Hematopoietic multipotent progenitor cell treated with erythropoietin and hydrocortisone succinate and interleukin-3 and kit ligand, for 4 days (in vitro differentiated cells): ENCODE measurements at regions not wholly inside any gene's neighbourhood (a gene's known extent, or its start where the extent isn't known, plus 50 kb on each side); places are given as distances from the start of the nearest gene placed in this dataset.
A peak's percentile ranks its signal among the peaks of the same experiment; 100 is the strongest.
"Not testable (repeated sequence)": the region's sequence is repeated elsewhere in the genome, so short reads cannot be mapped to it uniquely, and the experiment has no call there.

Experiments
- DNase-seq: peaks from one replicate; pipeline ENCODE4 v3.0.0-alpha.2; 2015

DNA sequence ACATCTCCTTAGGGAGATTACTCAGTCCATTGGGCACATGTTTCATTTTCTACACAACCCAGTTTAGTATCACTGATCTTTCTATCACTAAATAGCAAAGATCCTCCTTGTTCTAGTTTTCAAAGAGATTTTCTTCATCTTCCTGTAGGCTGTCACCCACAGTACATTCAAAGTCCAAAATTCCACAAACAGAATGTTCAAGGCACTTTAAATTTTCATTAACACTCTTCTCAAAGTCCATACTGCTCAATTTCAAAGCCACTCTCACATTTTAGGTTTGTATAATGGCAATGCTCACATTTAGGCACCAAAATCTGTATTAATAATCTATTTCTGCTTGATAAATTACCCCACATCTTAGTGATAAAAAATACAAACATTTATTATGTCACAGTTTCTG, 152.8 kb downstream of the FSIP2 start:
- no peak for DNase-seq

DNA sequence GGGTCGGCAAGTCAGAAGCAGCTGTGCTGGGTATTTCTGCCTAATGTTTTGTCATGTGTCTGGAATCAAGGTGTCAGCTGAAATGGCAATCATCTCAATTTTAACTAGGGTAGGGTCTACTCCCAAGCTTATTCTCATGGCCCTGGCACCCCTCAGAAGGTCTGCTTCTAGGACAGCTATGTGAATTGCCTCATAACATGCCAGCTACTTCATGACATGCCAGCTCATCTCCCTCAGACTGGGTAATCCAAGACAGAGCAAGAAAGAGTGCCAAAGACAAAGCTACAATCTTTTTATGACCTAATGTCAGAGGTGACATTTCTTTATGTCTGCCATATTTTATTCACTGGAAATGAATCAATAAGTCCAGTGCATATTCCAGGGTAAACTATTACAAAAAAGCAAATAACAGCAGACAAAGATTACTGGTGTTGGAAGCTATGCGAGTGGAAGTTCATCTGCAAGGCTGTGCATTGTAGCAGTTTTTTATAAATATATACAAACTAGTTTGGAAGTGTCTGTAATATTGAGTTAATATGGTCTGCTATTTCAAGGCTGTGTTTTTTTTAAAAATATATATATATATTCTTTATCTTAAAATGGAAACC, 153.3 kb downstream of the FSIP2 start:
- DNase-seq, result no peak

DNA sequence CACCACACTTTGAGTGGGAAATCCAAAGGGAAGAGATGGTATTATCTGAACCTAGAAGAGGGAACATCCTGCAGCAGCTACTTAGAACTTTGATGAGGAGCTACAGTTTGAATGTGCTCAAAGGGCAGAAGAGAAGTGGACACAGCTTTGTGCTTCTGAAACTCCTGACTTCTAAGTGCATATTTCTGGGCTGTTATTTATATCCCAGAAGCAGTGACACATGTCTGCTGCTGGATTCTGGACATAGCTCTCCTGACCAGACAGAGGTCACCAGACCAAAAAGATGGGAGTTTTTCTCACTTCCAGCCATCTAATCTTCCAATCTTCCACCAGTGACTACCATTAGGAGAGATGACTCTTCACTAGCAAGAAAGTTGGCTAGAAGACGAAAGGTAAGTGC, 153.9 kb downstream of the FSIP2 start:
- DNase-seq, result no peak

DNA sequence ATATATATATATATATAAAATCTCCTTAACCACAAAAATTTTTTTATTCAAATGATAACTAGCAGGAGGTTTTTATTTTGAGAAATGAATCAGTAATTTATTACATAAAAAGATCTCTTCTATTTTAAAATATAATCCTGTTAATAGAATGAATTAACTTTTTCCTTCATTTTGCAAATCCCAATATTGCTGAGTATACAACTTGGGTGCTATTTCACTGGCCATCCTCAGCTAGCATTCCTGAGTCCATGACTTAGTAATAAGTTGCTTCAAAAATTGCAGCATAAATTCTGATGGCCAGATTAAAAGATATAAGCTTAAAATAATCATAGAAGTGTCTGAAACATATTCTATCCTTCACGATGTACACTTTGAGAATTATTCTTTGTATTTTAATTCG, 155.6 kb downstream of the FSIP2 start:
- no peak for DNase-seq

DNA sequence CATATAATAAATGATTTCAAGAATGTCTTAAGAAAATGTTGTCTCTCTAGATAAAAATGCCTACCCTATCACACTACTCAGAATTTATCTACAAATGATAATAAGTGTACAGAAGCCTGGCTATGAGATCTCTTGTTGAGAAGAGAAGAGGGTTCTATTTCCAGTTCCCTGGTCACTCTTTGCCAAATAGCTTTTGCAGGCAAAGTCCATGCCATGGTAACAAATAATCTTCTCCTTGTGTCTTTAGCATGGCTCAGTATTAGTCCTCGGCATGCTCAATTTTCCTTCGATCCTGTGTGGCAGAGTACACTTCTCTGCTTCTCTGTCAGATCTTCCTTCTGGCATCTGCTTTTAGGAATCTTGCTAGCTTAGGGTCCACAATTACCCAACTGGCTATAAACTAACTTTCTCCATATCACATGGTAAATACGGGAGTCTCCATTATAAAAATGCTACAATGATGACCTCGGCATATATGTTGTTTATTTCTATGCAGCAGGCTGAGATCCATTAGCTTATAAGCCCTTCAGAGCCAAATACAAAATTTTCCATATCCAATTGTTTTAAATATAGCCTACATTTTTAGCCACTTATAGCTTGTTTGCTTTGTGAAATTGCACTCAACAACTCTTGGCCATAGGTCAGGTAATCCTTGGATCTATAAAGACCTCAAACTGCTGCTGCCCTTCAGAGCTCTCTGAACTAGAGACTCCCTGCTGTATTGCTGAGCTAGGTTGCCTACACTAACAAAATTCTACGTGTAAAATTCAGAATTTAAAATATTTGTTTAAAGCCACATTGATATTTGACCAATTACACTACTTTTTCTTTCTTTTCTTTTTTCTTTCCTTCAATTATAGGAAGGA, 157.5 kb downstream of the FSIP2 start:
- DNase-seq, result no peak

DNA sequence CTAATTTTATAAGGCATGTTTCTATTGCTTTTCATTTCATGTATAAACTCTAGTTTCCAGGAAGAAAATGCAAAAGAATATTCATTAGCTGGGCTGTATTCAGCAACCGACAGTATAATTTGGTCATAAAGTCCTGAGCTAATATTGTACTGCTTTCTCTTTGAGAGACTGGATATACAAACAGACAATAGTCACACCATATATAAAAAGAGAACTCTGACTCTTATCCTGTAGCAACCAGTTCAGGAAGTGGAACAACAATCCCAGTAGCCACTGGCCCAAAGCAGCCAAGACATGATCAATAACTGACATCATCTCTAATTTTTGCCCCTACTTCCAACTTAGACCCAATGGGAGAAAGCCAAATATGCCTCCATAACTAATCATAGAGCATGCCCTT, 160.8 kb downstream of the FSIP2 start:
- no peak for DNase-seq

DNA sequence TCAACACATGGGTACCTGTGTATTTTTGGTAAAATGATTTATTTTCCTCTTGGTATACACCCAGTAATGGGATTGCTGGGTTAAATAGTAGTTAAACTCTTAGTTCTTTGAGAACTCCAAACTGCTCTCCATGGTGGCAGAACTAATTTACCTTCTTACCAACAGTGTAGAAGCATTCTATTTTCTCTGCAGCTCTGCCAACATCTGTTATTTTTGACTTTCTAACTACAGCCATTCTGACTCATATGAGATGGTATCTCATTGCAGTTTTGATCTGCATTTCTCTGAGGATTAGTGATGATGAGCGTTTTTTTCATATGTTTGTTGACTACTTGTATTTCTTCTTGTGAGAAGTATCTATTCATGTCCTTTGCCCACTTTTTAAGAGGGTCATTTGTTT, 180.6 kb downstream of the FSIP2 start:
- no peak for DNase-seq

DNA sequence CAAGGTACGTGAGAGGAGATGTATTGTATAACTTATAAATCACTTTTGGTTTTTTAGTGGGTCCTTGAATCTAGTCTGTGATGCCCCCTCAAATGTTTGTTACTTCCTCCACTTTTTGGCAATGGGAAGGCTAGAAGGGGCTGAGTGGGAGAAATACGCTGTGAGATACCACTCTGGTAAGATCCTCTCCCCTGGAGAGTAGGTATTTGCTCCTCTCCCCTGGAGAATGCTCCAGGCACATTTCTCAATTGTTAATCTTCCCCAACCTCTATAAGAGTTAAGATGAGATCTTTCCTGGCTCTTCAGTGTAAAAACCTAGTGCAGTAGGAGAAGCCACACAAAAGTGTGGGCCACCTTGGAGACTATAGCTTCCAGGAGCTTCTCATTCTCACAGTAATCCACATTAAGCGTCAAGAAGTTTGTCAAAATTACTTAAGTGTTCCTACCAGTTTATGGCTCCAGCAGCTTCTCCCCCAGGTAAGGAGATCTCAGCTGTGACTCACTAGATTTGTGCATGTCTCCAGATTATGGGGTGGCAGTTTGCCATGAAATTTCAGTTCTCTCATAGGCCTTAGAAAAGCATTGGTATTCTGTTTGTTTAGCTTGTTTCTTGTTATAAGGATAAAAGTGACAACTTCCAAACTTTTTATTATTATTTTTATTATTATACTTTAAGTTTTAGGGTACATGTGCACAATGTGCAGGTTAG, 182.6 kb downstream of the FSIP2 start:
- DNase-seq, result no peak

DNA sequence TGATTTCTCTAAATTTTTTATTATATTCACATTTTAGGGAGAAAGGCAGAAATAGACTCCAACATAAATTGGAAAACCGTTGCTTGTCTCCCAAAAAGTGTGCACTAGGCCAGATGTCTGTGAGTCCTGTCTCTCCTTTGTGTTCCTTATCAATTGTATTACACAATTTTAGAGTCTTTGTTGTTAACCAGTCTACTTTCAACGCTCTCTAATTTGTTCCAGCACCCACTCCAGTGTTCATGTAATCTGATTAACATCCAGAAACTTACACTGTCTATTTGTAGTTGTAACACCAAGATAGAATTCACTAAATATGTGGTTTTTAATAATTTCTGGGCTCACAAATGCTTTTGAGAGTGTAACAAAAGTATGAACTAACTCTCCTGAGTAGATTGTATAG, 195.6 kb downstream of the FSIP2 start:
- no peak for DNase-seq

DNA sequence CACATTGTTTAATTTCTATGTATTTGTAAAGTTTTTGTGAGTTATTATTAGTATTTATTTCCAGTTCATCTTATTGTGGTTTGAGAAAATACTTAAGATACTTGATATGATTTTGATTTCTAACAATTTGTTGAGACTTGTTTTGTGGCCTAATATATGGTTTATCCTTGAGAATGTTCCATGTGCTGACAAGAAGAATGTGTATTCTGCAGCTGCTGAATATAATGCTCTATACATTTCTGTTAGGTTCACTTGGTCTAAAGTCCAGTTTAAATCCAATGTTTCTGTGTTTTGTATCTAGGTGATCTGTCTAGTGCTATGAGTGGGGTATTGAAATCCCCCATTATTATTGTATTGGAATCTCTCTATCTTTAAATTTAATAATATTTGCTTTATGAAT, 201.3 kb downstream of the FSIP2 start:
- DNase-seq, result no peak

DNA sequence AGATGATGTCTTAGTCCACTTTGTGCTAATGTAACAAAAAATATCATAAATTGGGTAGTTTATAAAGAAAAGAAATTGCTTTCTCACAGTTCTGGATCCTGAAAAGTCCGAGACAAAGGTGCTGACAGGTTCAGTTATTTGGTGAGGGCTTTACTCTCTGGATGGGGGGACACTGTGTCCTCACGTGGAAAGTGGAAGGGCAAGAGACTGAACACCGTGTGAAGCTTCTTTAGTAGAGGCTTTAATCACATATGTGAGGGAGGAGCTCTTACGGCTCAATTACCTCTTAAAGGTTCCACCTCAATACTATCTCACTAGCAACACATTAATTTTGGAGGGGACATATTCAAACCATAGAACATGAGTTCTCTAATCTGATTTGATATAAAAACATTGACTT, 204.3 kb downstream of the FSIP2 start:
- no peak for DNase-seq

DNA sequence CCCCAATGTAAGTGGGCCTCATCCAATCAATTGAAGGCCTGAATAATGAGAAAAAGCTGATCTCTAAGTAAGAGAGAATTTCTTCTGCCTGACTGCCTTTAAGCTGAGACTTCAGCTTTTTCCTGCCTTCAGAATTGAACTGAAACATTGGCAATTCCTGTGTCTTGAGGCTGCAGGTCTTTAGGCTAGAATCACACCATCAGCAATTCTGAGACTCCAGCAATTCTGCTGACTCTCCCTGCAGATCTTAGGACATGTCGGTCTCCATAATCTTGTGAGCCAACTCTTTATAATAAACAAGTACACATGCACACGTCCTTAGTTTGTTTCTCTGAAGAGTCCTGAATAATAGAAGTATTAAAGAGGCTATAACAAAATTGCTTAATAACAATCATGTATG, 209.1 kb downstream of the FSIP2 start:
- no peak for DNase-seq

DNA sequence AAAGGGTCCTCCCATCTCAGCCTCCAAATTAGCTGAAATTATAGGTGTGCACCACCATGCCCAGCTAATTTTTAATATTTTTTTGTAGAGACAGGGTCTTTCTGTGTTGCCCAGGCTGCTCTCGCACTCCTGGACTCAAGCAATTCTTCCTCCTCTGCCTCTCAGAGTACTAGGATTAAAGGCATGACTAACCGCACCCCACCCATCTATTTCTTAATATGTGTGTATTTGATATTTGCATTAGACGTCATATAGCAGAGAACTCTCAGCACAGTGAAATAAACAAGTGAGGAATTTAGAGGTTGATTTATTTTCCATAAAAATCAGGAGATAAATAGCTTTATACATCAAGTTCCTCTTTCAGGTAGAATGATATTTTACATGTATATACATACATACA, 213.5 kb downstream of the FSIP2 start:
- no peak for DNase-seq

DNA sequence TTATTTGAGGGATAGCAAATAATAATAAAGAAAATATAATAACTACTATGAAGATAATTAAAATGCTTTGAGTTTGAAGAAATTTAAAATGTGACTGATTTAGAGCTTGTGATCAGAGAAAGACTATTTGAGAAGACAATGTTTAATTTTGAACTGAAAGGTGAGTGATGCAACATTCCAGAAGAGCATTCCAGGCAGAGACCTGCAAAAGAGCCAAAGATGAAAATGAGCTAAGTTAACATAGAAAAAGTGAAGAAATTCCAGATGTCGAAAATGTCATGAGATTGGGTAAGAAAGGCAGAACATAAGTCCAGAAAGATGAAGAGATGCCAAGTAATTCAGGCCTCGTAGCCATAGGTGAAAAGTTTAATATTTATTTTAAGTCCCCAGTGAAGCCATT, 215.8 kb downstream of the FSIP2 start:
- DNase-seq, result no peak

DNA sequence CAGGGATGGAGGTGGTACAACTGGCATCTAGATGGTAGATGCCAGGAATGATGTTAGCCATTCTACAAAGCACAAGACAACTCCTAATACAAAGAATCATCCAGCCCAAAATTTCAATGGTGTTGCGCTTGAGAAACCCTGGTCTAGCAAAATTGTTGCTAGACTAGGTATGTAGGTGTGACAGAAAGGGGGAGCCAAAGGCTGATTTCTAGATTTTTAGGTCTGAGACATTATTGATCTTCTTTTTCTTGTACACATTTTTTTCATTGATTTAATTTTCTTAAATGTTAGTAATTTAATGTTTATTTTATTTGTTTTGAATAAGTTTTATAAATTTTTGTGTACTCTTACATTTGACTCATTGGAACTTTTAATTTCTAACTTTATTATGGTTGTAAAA, 216.4 kb downstream of the FSIP2 start:
- no peak for DNase-seq

DNA sequence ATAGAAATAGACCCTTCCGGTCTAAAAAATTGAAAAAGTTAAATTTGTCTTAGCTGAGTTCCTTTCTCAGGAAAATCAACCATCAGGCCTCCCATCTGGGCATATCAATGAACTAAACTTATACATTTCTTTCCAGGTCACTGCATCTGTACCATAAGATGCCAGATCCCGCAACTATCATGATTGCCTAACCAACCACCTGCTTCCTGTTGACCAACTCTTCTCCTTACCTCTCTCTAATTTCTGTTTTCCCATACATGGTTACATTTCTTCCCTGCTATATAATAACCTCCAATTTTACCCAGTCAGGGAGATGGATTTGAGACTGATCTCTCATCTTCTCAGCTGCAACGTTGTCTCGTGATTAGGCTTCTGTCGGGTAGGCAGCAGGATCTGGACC, 228.7 kb downstream of the FSIP2 start:
- DNase-seq, result peak; percentile 2

DNA sequence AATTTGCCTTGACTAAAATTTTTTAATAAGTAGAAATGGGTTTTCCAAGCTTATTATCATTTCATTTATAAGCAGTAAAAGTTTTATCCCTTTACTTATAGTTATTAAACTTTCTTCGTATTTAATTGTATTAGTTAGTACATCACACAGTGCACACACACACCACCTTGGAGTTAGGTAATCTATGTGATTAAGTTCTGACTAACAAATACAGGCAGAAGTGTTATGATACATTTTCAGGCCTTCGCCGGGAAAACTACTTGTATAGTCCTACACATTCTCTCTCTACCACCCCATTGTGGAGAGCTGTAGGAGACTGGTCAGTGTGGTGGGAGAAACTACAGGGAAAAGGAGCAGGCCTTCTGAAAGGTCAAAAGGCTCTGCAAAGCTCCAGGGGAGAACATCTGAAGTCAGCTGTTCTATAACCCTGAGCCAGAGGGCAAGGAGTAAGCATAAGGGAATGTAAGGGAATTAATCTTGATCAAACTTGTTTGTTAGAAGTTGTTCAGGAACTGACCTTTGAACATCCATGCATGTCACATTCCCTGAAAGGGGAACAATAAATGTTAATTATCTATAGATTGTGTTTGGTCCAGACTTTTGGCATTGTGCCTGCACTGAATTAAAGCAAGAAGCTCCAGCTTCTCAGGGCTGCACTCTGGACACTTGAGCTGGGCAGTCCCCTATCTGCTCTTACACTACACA, 231.7 kb downstream of the FSIP2 start:
- DNase-seq, result no peak

DNA sequence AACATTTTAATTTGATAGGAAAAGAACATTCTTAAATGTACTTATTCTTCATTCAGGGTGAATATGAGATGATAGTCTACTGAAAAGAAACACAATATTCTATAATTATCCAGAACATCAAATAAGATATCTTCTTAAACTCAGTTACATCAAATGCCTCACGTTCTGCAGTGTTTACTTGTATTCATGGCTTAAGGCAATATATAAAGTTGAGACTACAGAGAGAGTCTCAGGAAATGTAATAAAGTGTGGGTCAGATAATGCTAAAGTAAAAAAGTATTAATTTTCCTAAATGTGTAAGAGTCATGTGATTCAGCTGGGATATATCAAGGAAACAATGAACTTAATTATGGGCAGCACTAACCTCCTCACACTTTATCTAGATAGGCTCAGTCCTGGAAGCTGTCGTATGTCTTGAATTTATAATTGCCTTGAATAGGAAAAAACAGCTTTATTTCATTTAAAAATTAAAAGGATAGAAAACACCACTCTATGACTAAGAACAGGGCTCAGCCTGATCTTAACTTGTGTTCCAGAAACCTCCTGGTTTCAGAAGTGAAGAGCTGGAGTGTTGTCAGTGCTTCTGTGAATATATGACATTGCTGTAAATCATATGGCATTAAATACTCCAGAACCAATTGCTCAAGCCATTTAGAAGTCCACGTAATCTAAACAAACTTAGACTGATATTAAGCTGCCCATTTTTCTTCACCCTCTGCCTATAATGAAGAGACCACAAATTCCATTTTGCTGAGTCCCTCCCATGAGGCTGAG, 240.2 kb downstream of the FSIP2 start:
- no peak for DNase-seq

DNA sequence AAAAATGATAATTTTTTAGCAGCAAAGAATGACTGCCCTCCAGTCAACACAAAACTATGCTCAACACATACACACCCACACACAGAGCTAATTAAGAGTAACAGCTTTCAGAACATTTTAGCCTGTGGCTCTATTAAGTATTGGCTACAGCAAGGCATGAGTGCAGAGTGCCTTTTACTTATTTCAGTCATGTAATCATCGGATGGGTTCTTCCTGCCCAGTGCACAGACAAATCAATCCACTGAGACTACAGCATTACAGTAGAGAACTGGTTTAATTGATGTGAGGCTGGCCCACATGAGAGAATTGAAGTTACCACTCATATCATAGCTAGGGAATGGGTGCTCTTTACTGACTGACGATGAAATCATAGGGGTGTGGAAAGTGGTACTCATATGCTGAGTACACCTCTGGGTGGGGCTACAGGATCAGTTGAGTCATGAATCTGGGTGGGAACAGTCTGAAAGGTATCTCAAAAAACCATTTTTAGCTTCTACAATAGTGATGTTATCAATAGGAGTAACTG, 241.0 kb downstream of the FSIP2 start:
- DNase-seq, result peak; percentile 4

DNA sequence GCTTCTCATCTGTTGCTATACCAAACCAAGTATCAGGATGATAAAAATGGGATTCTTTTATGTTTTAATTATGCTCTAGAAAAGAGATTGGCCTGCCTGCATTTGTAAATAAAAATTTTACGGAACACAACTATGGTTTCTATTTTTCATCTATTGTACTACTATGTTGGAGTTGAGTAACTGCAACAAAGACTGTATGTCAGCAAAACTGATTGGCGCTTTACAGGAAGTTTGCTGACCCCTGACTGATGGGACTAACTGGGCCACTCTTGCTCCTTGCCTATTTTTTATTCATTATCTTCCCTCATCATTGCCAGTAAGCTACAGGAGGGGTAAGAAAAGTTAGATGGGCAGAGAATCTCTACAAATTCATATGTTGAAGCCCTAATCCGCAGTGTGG, 242.3 kb downstream of the FSIP2 start:
- DNase-seq, result no peak

DNA sequence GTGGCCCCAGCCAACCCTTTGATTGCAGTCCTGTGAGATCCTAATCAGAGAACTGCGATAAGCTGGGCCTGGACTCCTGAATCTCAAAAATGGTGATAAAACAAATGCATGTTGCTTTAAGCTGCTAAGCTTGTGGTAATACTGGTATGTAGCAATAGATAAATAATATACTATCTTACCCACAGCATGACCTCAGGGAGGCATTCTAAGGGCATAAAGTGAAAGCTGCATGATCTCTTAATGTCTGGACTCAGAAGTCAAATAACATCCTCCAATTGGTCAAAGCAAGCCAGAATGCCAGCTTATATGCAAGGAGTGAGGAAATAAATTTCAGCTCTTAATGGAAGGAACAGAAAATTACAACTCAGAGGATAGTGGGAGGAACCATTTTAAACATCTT, 246.1 kb downstream of the FSIP2 start:
- DNase-seq, result peak; percentile 29

DNA sequence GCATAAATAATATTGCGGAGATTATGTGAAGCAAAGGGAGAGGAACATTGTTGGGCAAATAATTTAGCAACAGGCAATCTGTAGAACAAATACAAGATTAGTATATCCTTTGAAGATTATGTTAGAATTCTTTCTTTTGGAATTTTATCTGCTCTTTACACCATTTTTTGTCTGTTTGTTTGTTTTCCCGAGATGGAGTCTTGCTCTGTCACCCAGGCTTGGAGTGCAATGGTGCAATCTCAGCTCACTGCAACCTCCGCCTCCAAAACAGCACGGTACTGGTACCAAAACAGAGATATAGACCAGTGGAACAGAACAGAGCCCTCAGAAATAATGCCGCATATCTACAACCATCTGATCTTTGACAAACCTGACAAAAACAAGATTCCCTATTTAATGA, 250.3 kb downstream of the FSIP2 start:
- DNase-seq, result not testable (repeated sequence)
